ENCODE measurements at regions not wholly inside any gene's neighbourhood (a gene's known extent, or its start where the extent isn't known, plus 50 kb on each side); places are given as distances from the start of the nearest gene placed in this dataset.
"Not testable (repeated sequence)": the region's sequence is repeated elsewhere in the genome, so short reads cannot be mapped to it uniquely, and the experiment has no call there.

- DNase-seq = no peak
Observed at GRCh38 chr2:142756430-142756829, 121.0 kb upstream of the KYNU start.

GRCh38 chr2:142755191-142755590 lies 122.3 kb upstream of the KYNU start:
- no peak for DNase-seq

- DNase-seq = no peak
Observed at GRCh38 chr2:142754182-142754581, 123.3 kb upstream of the KYNU start.

GRCh38 chr2:142750858-142751257 lies 126.6 kb upstream of the KYNU start:
- no peak for DNase-seq

GRCh38 chr2:142748559-142749099 lies 128.8 kb upstream of the KYNU start:
- DNase-seq = no peak

GRCh38 chr2:142745691-142746090 lies 131.8 kb upstream of the KYNU start:
- DNase-seq = no peak

GRCh38 chr2:142742371-142743214 lies 134.9 kb upstream of the KYNU start:
- no peak for DNase-seq

GRCh38 chr2:142741764-142742269 lies 135.6 kb upstream of the KYNU start:
- no peak for DNase-seq

- DNase-seq = no peak
Observed at GRCh38 chr2:142734770-142735169, 142.7 kb upstream of the KYNU start.

- no peak for DNase-seq
Observed at GRCh38 chr2:142734231-142734630, 143.2 kb upstream of the KYNU start.

GRCh38 chr2:142729814-142730213 lies 147.7 kb upstream of the KYNU start:
- DNase-seq = not testable (repeated sequence)

GRCh38 chr2:142727821-142728478 lies 149.5 kb upstream of the KYNU start:
- DNase-seq = not testable (repeated sequence)

GRCh38 chr2:142725386-142725785 lies 152.1 kb upstream of the KYNU start:
- no peak for DNase-seq

GRCh38 chr2:142724713-142725349 lies 152.6 kb upstream of the KYNU start:
- DNase-seq = no peak

GRCh38 chr2:142724186-142724585 lies 153.3 kb upstream of the KYNU start:
- DNase-seq = no peak

GRCh38 chr2:142723236-142723635 lies 154.2 kb upstream of the KYNU start:
- no peak for DNase-seq

- no peak for DNase-seq
Observed at GRCh38 chr2:142722569-142722968, 154.9 kb upstream of the KYNU start.

GRCh38 chr2:142722086-142722485 lies 155.4 kb upstream of the KYNU start:
- DNase-seq = no peak

- no peak for DNase-seq
Observed at GRCh38 chr2:142721015-142721414, 156.4 kb upstream of the KYNU start.

- DNase-seq = no peak
Observed at GRCh38 chr2:142718576-142719155, 158.8 kb upstream of the KYNU start.

- DNase-seq = no peak
Observed at GRCh38 chr2:142716463-142717242, 160.8 kb upstream of the KYNU start.

GRCh38 chr2:142714600-142714999 lies 162.9 kb upstream of the KYNU start:
- no peak for DNase-seq
